MV-4-11 (cell line): ENCODE measurements at regions not wholly inside any gene's neighbourhood (a gene's known extent, or its start where the extent isn't known, plus 50 kb on each side); places are given as distances from the start of the nearest gene placed in this dataset.
A peak's percentile ranks its signal among the peaks of the same experiment; 100 is the strongest.

Experiments used
- DNase-seq: peaks from one replicate; lab custom pipeline; 2025; lab: John Stamatoyannopoulos, UW

- DNase-seq = no peak
These were observed 432.2 kb upstream of the TPM1 start for GRCh38 chr15:62610265-62610869.

GRCh38 chr15:62611002-62611401 is 431.5 kb upstream of the TPM1 start:
- DNase-seq = no peak

- DNase-seq = no peak
These were observed 430.3 kb upstream of the TPM1 start for GRCh38 chr15:62612183-62612733.

- no peak for DNase-seq
These were observed 429.8 kb upstream of the TPM1 start for GRCh38 chr15:62612771-62613170.

GRCh38 chr15:62616746-62617145 is 425.8 kb upstream of the TPM1 start:
- DNase-seq = no peak

- peak; percentile 2 for DNase-seq
These were observed 424.8 kb upstream of the TPM1 start for GRCh38 chr15:62617741-62618140.

GRCh38 chr15:62618432-62618831 is 424.1 kb upstream of the TPM1 start:
- DNase-seq = no peak

- no peak for DNase-seq
These were observed 423.6 kb upstream of the TPM1 start for GRCh38 chr15:62618846-62619504.

GRCh38 chr15:62619526-62619925 is 423.0 kb upstream of the TPM1 start:
- DNase-seq = no peak

GRCh38 chr15:62622775-62623174 is 419.8 kb upstream of the TPM1 start:
- DNase-seq = no peak

GRCh38 chr15:62624547-62625378 is 417.8 kb upstream of the TPM1 start:
- peak; percentile 45 for DNase-seq

- DNase-seq = no peak
These were observed 417.0 kb upstream of the TPM1 start for GRCh38 chr15:62625429-62626033.

- no peak for DNase-seq
These were observed 415.6 kb upstream of the TPM1 start for GRCh38 chr15:62626903-62627302.

- no peak for DNase-seq
These were observed 411.3 kb upstream of the TPM1 start for GRCh38 chr15:62631076-62631724.

- no peak for DNase-seq
These were observed 405.5 kb upstream of the TPM1 start for GRCh38 chr15:62636823-62637573.

- no peak for DNase-seq
These were observed 405.0 kb upstream of the TPM1 start for GRCh38 chr15:62637574-62637897.

- no peak for DNase-seq
These were observed 404.5 kb upstream of the TPM1 start for GRCh38 chr15:62637950-62638619.

- DNase-seq = no peak
These were observed 403.1 kb upstream of the TPM1 start for GRCh38 chr15:62639432-62639831.

- DNase-seq = no peak
These were observed 402.5 kb upstream of the TPM1 start for GRCh38 chr15:62639906-62640605.

GRCh38 chr15:62641825-62642224 is 400.7 kb upstream of the TPM1 start:
- peak; percentile 75 for DNase-seq
